Fibroblast of skin of left quadriceps (primary cell): ENCODE measurements at regions not wholly inside any gene's neighbourhood (a gene's known extent, or its start where the extent isn't known, plus 50 kb on each side); places are given as distances from the start of the nearest gene placed in this dataset.
A peak's percentile ranks its signal among the peaks of the same experiment; 100 is the strongest.

Source experiments
- DNase-seq, 2 experiments: peaks; one replicate each; pipeline ENCODE4 v3.0.0-alpha.2; 2013; ENCODE audit warnings: low read depth in 2 of 2

GRCh38 chr18:75679331-75679730, 251.8 kb upstream of the SMIM21 start:
- no peak for DNase-seq

GRCh38 chr18:75678627-75679026, 251.1 kb upstream of the SMIM21 start:
- DNase-seq: no peak

GRCh38 chr18:75677696-75678455, 250.4 kb upstream of the SMIM21 start:
- DNase-seq: no peak

GRCh38 chr18:75660932-75661331, 233.4 kb upstream of the SMIM21 start:
- DNase-seq: no peak

GRCh38 chr18:75659535-75660023, 232.1 kb upstream of the SMIM21 start:
- DNase-seq: no peak

GRCh38 chr18:75658330-75658729, 230.8 kb upstream of the SMIM21 start:
- DNase-seq: no peak

- DNase-seq: no peak
Observed at GRCh38 chr18:75656563-75657247, 229.2 kb upstream of the SMIM21 start.

GRCh38 chr18:75656035-75656434, 228.5 kb upstream of the SMIM21 start:
- no peak for DNase-seq

- peak; percentile 27 to 35 for DNase-seq
Observed at GRCh38 chr18:75654851-75655751, 227.6 kb upstream of the SMIM21 start.

GRCh38 chr18:75654386-75654785, 226.9 kb upstream of the SMIM21 start:
- DNase-seq: no peak

- no peak for DNase-seq
Observed at GRCh38 chr18:75652528-75652927, 225.0 kb upstream of the SMIM21 start.

- DNase-seq: no peak
Observed at GRCh38 chr18:75644871-75645270, 217.4 kb upstream of the SMIM21 start.

GRCh38 chr18:75643083-75643482, 215.6 kb upstream of the SMIM21 start:
- no peak for DNase-seq

GRCh38 chr18:75639472-75639831, 211.9 kb upstream of the SMIM21 start:
- DNase-seq: no peak

- DNase-seq: peak; percentile 68 to 69
Observed at GRCh38 chr18:75638776-75639471, 211.4 kb upstream of the SMIM21 start.

GRCh38 chr18:75638223-75638775, 210.8 kb upstream of the SMIM21 start:
- DNase-seq: peak; percentile 67 to 71

- DNase-seq: no peak
Observed at GRCh38 chr18:75635096-75635495, 207.6 kb upstream of the SMIM21 start.

GRCh38 chr18:75625966-75626365, 198.5 kb upstream of the SMIM21 start:
- no peak for DNase-seq

- no peak for DNase-seq
Observed at GRCh38 chr18:75624869-75625268, 197.4 kb upstream of the SMIM21 start.

GRCh38 chr18:75621818-75622217, 194.3 kb upstream of the SMIM21 start:
- DNase-seq: no peak

GRCh38 chr18:75618146-75618545, 190.6 kb upstream of the SMIM21 start:
- no peak for DNase-seq
